ENCODE measurements at regions not wholly inside any gene's neighbourhood (a gene's known extent, or its start where the extent isn't known, plus 50 kb on each side); places are given as distances from the start of the nearest gene placed in this dataset.
"Not testable (repeated sequence)": the region's sequence is repeated elsewhere in the genome, so short reads cannot be mapped to it uniquely, and the experiment has no call there.

DNA sequence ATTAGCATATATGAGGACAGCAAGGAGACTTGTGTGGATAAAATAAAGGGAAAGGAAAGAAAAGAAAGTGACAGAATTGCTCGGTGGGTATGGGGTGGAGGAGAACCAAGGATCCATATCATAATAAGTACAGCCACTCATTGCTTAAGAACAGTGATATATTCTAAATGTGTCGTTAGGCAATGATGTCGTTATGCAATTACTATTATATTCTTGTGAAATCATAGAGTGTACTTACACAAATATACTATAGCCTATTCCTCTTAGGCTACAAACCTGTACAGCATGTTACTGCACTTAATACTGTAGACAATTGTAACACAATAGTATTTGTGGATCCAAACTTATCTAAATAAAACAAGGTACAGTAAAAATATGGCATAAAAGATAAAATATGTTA, 271.1 kb downstream of the CCER1 start:
- no peak for DNase-seq

DNA sequence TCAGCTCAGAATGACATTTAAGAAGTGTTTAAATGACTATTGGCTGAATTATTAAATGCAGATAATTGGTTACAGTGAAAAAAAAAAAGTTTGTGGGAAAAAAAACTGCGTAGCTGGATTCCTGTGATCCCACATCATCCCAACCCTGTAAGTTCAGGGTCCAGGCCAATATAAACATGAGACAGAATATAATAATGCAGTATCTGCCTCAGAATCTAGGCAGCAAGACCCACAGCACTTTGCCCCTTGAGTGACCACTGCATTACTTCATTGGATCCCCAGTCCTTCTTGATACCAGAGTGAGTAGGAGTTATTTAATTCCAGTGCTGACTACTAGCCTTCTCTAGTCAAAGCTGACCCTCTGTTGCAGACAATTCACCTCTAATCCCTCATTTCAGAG, 272.6 kb downstream of the CCER1 start:
- DNase-seq, result no peak

DNA sequence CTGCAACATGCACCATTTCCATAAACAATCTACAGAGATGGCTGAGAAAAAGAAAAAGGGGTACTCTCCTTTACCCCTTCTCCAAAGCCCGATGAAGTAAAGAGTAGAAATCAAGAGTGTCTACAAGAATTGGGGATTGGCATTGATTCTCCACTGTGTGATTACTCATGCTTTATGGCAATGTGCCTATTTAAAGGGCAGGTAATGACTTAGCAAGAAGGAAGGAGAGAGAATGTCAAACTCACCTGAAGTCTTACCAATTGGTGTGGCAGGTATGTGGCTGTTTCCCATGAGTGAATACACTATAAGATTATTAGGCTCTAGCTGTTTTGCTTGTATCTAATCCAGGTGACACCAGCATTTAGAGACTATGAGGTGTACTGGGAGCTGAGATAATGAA, 275.3 kb downstream of the CCER1 start:
- DNase-seq, result no peak

DNA sequence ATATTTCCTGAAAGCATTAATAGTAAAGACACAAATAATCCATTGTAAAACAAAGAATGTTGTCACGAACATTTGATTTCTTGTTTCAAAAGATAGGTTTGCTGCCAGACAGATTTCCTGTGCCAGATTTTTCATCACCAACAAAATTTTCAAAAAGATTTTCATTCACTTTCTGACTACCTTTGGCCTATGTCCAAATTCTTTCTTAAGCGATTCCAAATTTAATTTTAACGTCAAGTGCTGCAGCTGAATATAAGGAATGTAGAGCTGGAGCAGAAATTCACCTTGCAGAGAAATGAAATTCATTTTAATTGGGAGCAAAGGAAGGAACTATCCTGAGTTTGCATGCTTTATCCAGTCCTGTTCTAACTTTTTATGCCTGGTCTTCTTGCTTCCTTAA, 277.4 kb downstream of the CCER1 start:
- no peak for DNase-seq

DNA sequence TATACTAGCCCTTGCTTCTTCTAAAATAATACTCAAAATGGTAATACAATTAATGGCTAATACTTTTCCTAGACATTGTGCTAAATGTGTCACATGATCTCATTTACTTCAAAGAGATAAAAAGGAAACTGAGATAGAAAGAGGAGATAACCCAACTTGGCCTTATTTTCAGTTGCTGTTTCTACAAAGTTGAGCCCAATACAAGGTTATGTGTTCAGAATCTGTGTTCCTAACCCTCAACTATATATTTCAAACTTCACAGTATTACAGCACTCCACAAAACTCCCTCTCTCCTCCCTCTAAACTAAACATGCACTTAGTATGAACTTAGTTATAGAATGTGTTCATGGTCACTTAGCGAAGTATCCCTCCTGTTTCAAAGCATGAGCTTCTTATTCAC, 277.9 kb downstream of the CCER1 start:
- DNase-seq, result no peak

DNA sequence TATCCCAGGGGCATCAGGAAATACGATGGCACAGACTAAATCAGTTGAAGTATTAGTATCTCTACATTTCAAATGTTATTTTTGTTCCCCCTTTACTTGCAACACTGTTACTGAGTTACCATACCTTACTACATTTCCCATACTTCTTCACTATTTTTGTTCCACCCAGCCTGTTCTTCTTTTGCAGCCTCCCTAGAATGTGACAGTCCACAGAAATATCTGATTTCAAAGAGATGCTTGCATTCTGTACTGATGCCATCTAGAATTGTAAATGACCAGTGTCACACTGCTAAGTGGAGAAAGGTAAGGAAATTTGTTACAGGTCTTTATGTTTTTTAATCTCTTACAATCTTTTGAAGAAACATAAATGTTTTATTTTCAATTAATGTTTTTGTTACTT, 279.9 kb downstream of the CCER1 start:
- no peak for DNase-seq

DNA sequence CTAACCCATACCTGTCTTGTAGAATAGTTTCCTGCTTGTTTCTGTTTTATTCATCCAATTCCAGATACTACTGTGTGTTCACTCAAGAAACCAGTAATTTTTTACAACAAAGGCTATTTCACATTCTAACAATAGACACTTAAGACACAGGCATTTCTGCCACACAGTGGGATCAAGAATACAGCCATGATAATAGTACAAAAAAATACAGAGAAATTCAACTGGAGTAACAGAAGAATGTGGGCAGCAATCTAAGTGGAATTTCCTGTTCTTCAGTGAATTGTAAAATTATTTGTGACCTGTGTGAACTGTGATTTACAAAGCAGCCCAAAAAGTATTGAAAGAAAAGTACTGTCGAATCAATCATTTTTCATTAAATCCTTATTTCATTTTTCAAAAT, 282.9 kb downstream of the CCER1 start:
- DNase-seq, result no peak

DNA sequence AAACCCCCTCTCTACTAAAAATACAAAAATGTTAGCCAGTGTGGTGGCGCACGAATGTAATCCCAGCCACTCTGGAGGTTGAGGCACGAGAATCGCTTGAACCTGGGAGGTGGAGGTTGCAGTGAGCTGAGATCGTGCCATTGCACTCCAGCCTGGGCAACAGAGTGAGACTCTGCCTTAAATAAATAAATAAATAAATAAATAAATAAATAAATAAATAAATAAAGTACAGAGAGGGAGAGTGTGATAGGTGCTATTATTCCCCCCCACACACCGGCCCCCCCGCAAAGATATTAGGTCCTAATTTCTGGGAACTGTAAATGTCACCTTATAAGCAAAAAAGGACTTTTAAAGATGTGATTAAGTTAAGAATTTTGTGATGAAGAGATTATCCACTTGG, 291.0 kb downstream of the CCER1 start:
- not testable (repeated sequence) for DNase-seq

DNA sequence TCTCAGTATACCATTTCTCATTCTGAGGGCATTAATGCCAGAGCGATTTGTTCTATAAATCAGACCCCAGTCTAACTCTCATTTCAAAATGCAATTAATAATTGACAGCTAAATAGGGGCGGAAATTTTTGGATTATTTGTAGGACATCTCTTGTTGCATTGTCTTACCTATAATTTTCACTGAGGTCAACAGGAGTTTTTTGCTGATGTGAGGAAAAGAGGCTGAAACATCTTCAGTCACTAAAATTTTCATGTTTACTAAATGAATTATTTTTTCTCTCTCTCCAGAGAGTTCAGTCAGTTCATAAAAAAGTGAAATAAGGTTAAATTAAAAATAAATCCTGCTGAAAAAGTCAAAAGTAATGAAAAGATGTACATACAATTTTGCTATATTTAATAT, 295.9 kb downstream of the CCER1 start:
- DNase-seq, result no peak

DNA sequence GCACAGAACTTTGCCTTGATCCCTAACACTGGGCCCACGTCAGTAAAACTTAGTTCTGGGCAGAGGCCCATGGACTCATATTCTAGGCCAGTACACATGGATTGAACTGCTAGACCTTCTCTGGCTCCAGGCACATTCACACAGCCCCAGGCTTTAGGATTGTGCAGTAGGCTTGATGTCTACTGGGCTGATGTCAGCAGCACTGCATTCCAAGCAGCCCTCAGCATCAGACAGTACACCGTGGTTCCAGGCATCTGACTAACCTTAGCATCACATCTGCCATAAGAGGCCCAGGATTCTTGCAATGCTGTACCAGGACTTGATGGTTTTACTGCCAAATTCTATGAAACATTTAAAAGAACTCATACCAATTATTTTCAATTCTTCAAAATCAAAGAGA, 301.9 kb downstream of the CCER1 start:
- DNase-seq, result no peak

DNA sequence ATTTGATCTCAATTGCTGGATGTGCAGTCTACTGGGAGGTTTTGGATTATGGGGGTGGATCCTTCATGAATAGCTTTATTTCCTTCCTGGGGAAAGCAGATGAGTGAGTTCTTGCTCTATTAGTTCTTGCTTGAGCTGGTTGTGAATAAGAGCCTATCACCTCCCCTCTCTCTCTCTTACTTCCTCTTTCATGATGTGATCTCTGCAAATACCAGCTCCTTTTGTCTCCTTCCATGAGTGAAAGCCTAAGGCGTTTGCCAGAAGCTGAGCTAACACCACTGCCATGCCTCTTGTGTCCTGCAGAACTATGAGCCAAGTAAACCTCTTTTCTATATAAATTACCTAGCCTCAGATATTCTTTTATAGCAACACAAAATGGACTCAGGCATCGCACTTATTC, 302.7 kb downstream of the CCER1 start:
- DNase-seq, result no peak

DNA sequence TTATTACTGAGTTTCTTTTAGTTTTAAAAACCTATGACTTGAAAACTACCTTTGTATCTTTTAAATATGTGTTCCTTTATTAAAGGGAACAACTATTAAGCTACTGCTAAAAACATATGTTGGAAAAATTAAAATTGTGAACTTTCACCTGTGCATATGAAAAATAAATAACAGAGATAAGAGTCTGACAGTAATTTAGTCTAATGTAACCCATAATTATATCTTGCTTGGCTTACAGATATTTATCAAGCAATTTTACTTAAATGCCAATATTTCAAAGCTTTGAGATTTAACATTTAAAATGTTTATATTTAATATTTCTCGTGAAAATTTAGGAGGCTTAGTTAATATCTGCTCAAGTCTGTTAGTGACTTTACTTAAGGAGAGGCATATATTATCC, 309.8 kb downstream of the CCER1 start:
- DNase-seq, result no peak

DNA sequence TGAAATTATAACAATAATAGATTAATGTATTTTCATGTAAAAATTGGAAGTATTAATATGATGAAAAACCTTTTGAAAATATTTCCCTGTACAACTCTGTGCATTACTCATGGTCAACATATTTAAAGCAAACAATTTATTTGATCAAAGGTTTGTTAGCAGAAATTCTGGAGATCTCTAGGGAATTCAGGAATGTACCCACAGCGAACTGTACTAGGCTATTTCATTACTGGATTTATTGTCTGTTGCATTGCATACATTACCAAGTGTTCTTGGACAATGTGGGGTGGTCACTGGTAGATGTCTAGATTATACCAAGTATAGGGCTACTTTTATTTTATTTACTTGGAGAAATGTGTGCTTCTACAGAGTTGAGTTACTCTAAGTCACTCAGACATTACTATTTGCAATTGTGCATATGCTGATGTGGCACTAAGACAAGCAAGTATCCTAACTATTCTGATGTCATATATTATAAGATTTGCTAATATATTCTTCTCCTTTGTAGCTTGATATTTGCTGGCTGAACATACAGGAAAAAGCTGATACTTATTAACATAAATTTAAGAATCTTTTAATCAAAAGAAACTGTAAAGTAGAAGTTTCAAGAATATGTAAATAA, 323.3 kb downstream of the CCER1 start:
- DNase-seq, result no peak

DNA sequence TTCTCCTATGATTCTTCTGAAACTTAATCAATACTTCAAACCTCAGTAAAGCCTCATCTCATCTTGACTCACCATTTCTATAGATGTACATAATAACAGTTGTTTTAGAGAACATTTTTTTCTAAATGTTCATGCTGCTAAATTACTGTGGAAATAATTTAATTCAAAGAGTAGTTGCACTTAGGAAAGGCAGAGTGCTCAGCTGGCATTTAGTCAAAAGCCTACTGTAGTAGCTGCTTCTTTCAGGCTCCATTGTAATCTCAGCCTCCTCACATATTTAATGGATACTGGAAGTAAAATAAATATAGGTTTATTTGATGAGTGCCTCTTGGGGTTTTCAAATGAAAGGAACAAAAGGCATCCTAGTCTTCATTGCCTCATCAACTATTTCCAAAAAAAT, 325.0 kb downstream of the CCER1 start:
- DNase-seq, result no peak

DNA sequence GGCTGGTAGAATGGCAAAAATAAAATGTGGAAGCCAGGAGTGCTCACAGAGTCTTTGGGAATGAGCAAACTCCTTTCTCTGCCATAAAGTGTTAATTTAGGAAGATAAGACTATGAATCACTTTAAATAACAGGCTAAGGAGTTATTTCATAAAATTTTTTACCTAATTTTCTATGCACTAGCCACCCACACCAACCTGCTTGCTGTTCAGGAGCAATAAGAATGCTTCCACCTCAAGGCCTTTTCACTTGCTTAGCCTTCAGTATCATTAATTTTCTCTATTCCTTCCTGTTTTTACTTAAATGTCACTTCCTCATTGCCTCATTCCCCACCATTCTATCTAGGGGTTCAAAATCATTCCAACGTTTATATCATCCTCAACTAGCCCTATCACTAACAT, 326.8 kb downstream of the CCER1 start:
- no peak for DNase-seq

DNA sequence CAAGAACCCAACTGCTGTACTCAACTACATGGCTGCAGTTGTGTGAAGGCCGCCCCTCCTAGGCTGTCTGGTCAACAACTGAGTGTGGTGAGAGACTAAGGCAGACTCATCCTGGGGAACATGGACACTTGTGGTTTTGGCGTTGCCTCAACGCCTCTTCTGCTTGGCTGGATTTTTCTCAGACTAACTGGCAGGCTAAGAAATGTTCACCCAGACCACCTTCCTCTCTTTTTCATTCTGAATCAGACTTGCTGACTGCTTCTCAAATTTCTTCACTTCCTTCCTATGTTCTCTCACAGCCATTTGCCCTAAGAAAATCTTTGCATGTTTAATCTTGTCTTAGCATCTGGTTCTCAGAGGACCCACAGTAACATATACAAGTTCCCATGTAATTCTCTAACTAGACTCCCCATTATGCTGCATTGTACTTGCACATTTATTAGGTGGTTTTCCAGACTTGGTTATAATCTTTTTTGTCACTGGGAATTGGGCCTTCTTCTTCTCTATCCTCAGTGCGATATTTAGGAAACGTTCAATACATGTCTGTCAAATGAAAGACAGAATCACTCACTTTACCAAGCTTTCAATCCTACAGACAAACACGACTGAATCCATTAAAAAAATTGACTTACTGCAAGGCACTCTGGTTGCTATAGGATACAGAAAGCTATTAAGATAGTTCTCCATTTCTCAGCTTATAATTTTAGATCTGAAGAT, 327.6 kb downstream of the CCER1 start:
- DNase-seq, result no peak

DNA sequence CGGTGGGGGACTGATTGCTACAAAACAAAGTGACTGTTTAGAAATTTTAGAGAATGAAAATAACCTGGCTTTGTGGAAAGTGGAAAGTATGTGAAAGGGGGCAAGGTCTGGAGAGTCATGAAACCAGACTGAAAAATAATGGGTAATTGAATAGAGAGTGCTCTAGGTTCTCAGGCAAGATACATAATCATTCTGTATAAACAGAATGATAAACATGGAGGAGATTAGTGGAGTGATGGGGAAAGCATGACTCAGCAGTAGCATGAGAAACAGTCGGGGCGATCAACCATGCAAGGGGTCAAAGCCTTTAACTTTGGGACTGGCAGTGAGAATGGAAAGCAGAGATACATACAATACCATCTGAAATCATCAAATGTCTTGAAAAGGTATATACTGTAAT, 332.5 kb downstream of the CCER1 start:
- DNase-seq, result no peak

DNA sequence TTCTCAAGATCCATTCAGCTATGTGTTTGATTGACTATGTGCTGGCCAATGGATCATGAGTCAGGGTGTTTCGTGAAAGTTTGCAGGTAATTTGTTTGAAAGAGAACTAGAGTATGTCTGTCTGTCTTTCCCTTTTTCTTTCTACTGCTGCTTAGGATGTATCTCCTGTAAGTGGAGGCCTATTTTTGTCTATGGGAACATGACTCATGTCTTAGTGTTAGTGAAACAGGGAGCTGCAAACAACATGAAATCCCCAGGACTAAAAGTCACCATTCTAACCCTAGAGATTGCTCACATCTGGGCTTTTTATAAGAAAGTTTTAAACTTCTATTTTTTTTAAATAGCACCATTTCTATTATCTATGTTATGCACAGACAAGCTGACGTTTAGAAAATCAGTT, 333.0 kb downstream of the CCER1 start:
- DNase-seq, result no peak

DNA sequence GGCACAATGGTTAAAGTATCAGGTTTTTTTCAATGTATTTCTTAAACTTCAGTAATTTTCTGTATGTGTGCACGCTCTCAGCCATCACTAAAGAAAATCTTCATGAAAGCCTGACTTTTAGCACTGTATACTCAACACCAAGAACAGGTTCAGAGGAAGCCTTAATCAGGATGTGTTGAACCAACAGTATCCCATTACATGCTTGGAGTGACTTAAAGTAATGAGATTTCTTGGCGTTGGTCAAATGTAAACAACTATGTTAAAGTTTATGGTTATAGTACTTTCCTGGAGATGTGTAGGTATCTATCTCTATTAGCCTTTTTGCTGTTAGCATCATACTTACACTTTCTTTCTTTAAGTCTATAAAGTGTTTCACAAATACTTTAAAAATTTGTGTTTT, 335.0 kb downstream of the CCER1 start:
- no peak for DNase-seq

DNA sequence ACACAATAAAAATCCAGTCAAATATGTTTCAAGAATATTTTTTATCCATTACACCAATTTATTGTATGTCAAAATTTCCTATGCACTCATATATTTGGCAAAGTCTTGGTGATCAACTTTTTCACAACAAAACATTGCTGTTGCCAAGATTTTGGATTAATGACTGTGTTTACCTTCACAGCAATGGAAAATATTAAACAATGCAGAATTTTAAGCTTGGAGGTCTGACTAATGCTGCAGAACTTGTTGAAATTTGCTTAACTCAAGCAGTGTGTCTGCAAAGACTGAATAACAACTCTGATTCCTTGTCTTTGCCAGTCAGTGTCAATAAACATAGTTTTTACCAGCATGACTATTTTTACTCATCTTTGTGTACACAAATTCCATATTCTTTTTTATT, 336.4 kb downstream of the CCER1 start:
- no peak for DNase-seq

DNA sequence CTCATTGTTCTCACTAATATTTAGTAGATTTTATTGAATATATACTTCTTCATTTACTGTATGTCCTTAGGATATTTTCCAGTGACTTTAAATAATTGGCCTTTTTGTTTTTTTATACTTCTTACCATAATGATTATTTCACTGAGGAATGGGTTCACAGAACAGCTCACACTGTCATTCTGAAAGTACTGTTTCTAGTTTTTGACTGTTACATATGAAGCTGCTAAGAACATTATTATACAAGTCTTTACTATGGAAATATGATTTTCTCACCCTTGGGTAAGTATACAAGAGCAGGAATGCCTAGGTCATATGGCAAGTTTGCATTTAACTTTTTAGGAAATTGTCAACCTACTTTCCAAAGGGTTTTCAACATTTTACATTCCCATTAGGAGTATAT, 343.1 kb downstream of the CCER1 start:
- no peak for DNase-seq

DNA sequence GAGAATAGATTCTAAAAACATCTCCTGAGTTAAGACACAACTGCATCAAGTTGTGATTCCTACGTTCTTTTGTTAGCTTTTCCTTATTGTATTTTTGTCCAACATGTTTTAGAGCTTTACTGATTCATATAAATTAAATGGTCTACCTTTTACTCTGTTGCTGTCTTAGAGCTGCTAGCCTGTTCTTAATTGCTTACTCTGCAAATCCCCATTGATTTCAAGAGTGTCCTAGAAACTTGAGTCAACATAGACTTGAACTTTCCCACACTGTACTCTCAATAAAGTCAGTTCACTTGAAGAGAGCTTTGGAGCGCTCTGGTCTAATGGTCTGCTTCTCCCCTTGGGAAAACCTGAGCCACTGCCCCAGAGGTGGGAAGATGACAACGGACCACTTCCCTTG, 343.9 kb downstream of the CCER1 start:
- no peak for DNase-seq

DNA sequence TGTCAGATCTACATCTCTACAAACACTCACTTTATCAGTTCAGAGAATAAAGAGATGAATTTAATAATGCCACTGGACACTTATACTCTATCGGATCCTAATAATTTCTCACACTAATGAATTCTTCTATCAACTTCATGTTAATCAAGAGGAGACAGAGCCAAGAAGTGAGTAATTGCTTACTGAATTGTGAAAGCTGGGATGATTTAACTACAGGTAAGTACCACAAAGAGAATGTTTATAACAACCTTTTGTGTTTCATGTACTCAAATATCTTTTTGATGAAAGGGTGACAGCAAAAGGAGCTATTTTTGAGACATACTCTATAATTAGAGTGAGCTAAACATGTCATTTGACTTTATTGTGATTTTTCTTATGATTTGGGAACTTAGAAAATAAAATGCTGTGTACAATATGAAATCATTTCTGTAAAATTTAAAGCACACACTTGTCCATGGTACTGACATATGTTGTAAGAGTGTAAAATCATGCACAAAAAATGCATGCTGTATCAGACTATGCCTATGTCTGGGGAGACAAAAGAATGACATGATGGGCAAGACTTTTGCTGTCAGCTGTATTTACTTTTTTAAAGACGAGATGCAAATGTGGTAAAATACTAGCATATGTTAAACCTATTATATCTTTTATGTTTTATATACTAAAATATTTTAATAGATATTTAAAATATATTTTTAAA, 361.2 kb downstream of the CCER1 start:
- no peak for DNase-seq

DNA sequence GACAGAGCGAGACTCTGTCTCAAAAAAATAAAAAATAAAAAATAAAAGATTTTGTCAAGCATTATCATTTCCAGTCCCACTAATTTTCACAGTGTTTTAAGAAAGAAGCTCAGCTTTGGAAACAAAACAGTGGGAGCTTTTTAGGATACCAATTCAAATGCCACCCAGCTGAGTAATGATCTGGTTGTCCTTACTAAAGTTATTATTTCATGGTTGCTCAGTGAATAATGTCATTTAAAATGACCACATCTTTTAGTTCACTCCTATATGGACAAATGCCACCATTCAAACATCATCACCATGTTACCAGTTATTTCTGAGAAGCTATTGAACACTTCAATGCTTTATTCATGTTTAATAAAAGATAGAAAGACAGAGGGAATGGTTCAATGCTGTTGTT, 365.0 kb downstream of the CCER1 start:
- DNase-seq, result no peak

Measured in activated effector memory CD4-positive, alpha-beta T cell treated with anti-CD3 and anti-CD28 coated beads, Interleukin-2, amount 50 U/mL, for 16 hours (primary cell).